CD4-positive, alpha-beta T cell (primary cell): ENCODE measurements at regions not wholly inside any gene's neighbourhood (a gene's known extent, or its start where the extent isn't known, plus 50 kb on each side); places are given as distances from the start of the nearest gene placed in this dataset.

Experiments
- ATAC-seq: fragments of 200-7000 bp; cut with Tn5 transposase; one replicate; pipeline ENCODE4 v1.10.0; 2022; ENCODE audit warnings: mild to moderate bottlenecking; ENCODE audit not compliant: poor library complexity
- CTCF ChIA-PET: fragments of 350-600 bp; sonication (Branson Sonifier 250); formaldehyde crosslinking; loops from one replicate; lab custom pipeline; 2021; ENCODE audit warnings: antibody characterized with exemption, inconsistent platforms; lab: Charles Lee
- POLR2A ChIA-PET: fragments of 350-600 bp; sonication (Branson Sonifier 250); formaldehyde crosslinking; loops from one replicate; lab custom pipeline; 2021; ENCODE audit warnings: antibody characterized with exemption, inconsistent platforms; lab: Charles Lee
- DNase-seq, 14 experiments: peaks; one replicate each; pipeline ENCODE4 v3.0.0-alpha.2; 2013 to 2020; ENCODE audit warnings: mixed read lengths in 2 of 14
- H3K27ac ChIP-seq, 2 donors: one replicate each; pipeline versions ENCODE4 v1.5.1 to v1.7.0; 2013; ENCODE audit warnings: low read length in 2 of 2, low read depth in 1 of 2, mild to moderate bottlenecking in 1 of 2
- H3K27me3 ChIP-seq, 2 experiments: 1 replicate in 1 of 2; 2 replicates in 1 of 2; pipeline versions ENCODE4 v1.6.1 to v1.7.0; 2013; ENCODE audit warnings: low read length in 2 of 2, control low read depth in 1 of 2, mild to moderate bottlenecking in 1 of 2, moderate library complexity in 1 of 2; ENCODE audit not compliant: insufficient read depth in 2 of 2, control insufficient read depth in 1 of 2
- H3K36me3 ChIP-seq: one replicate; pipeline ENCODE4 v1.6.1; 2013; ENCODE audit warnings: low read length, control low read depth; ENCODE audit not compliant: insufficient read depth
- H3K4me1 ChIP-seq: one replicate; pipeline ENCODE4 v1.6.1; 2013; ENCODE audit warnings: low read length, control low read depth; ENCODE audit not compliant: insufficient read depth
- H3K4me3 ChIP-seq: one replicate; pipeline ENCODE4 v1.5.1; 2013; ENCODE audit warnings: mild to moderate bottlenecking, low read length, moderate library complexity
- H3K9me3 ChIP-seq, 2 experiments: 1 replicate in 1 of 2; 2 replicates in 1 of 2; pipeline versions ENCODE4 v1.6.1 to v1.7.0; 2013; ENCODE audit warnings: low read length in 2 of 2, mild to moderate bottlenecking in 2 of 2, control low read depth in 1 of 2, moderate library complexity in 1 of 2; ENCODE audit not compliant: control insufficient read depth in 1 of 2, insufficient read depth in 1 of 2
- H3K27ac Mint-ChIP-seq: one replicate; pipeline ENCODE4 v1.8.0; 2020; ENCODE audit warnings: mixed read lengths
- H3K27me3 Mint-ChIP-seq: one replicate; pipeline ENCODE4 v1.8.0; 2021; ENCODE audit warnings: mixed read lengths
- H3K36me3 Mint-ChIP-seq: one replicate; pipeline ENCODE4 v1.8.0; 2021; ENCODE audit warnings: low read depth, mixed read lengths
- H3K4me1 Mint-ChIP-seq: one replicate; pipeline ENCODE4 v1.8.0; 2021; ENCODE audit warnings: low read depth, mixed read lengths
- H3K4me3 Mint-ChIP-seq: one replicate; pipeline ENCODE4 v1.8.0; 2020; ENCODE audit warnings: mild to moderate bottlenecking, mixed read lengths
- H3K9me3 Mint-ChIP-seq: one replicate; pipeline ENCODE4 v1.8.0; 2020; ENCODE audit warnings: mixed read lengths
- intact Hi-C, 2 experiments: fragments of 100-400 bp; cut with DNase I in 1 of 2; cut with micrococcal nuclease in 1 of 2; formaldehyde crosslinking; loops; one replicate each; pipeline versions ENCODE4 v1.15.1 to v1.9.0; 2023 to 2025; cut with DNase I, micrococcal nuclease
- TF ChIP-seq, protein P1 (sequence below): fragments of 200-600 bp; IDR thresholded peaks from one replicate; pipeline ENCODE4 v1.8.0; 2022; ENCODE audit warnings: antibody characterized with exemption, mild to moderate bottlenecking

DNA sequence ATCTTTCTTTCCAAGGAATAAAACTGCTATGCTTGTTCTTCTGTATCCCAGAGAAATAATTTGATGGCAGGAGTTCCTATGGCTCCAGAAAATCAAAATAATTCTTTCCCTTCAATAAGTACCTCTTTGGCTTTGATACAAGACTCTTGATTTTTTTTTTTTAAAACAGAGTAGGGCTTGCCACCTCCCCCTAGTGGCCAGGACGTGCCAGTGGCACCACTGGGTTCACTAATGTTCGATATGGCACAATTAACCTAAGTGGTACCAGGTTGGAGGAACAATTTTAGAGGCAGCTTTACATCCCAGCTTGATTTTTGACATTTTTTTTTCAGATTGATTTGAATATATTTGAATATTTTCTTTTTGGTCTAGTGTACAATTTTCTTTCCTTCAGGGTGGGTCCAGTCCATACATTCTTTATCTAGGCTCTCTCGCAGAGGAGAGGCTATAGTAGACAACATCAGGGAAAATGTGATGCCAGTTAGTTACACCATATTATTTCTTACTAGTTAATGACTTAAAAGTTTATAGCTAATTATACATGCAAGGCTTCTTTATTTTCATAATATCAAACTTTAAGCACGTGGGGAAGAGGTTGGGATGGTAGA, 330.9 kb downstream of the S1PR1 start:
- POLR2A ChIA-PET = no interaction called here
- intact Hi-C loops = loop anchor here in 1 of 2 experiments (1.0 kb wide), 1 partner anchor 258 kb away; no protein-coding TSS in a partner anchor
- ATAC-seq = peak; percentile 84

DNA sequence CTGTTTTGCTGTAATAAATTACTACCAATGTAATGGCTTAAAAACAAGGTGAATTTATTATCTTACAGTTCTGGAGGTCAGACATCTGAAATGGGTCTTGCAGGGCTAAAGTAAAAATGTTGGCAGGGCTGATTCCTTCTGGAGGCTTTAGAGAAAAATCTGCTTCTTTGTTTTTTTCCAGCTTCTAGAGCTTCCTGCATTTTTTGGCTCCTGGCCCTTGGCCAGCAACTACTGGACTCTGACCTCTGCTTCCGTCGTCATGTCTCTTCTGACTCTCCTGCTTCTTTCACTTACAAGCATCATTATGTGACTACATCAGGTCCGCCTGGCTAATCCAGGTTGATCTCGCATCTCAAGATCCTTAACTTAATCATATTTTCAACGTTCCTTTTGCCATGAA, 350.9 kb downstream of the S1PR1 start:
- ChIA-PET CTCF (no interaction called here), POLR2A (no interaction called here)
- Histone ChIP-seq H3K4me3 (no peak overlapping the region), H3K9me3 (no peaks in the 10 kb centered on the region), H3K4me1 (no peaks in the 10 kb centered on the region), H3K27me3 (peaks cover 0 to 9% of the 10 kb centered on the region in 2 experiments), H3K27ac (no peak overlapping the region), H3K36me3 (no peaks in the 10 kb centered on the region)
- Mint-ChIP-seq H3K36me3 (no peaks in the 10 kb centered on the region), H3K4me3 (no peak overlapping the region), H3K27me3 (peaks cover 40% of the 10 kb centered on the region), H3K4me1 (no peaks in the 10 kb centered on the region), H3K27ac (no peak overlapping the region), H3K9me3 (no peaks in the 10 kb centered on the region)
- ATAC-seq (no peak), DNase-seq (no peak)
- TF ChIP-seq, protein P1, sequence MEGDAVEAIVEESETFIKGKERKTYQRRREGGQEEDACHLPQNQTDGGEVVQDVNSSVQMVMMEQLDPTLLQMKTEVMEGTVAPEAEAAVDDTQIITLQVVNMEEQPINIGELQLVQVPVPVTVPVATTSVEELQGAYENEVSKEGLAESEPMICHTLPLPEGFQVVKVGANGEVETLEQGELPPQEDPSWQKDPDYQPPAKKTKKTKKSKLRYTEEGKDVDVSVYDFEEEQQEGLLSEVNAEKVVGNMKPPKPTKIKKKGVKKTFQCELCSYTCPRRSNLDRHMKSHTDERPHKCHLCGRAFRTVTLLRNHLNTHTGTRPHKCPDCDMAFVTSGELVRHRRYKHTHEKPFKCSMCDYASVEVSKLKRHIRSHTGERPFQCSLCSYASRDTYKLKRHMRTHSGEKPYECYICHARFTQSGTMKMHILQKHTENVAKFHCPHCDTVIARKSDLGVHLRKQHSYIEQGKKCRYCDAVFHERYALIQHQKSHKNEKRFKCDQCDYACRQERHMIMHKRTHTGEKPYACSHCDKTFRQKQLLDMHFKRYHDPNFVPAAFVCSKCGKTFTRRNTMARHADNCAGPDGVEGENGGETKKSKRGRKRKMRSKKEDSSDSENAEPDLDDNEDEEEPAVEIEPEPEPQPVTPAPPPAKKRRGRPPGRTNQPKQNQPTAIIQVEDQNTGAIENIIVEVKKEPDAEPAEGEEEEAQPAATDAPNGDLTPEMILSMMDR = no peak
- intact Hi-C loops = no loop called here

More for the DNA sequence above, 330.9 kb downstream of the S1PR1 start:
- H3K4me1 ChIP-seq = no peaks in the 10 kb centered on the region
- peak; percentile 9 to 63 (median 34) for DNase-seq
- CTCF ChIA-PET = interaction anchor here (0.7 to 1.5 kb wide), 4 partner anchors 14 to 430 kb away, joined by 3 read pairs; no protein-coding TSS in a partner anchor
- Mint-ChIP-seq H3K9me3 (peaks cover 2% of the 10 kb centered on the region), H3K4me1 (no peaks in the 10 kb centered on the region), H3K36me3 (no peaks in the 10 kb centered on the region), H3K4me3 (no peak overlapping the region), H3K27me3 (peaks cover 20% of the 10 kb centered on the region), H3K27ac (no peak overlapping the region)
- H3K4me3 ChIP-seq = no peak overlapping the region
- H3K9me3 ChIP-seq = no peaks in the 10 kb centered on the region
- TF ChIP-seq, protein P1 = peak; percentile 99
- no peak overlapping the region for H3K27ac ChIP-seq
- no peaks in the 10 kb centered on the region for H3K27me3 ChIP-seq
- H3K36me3 ChIP-seq = no peaks in the 10 kb centered on the region

DNA sequence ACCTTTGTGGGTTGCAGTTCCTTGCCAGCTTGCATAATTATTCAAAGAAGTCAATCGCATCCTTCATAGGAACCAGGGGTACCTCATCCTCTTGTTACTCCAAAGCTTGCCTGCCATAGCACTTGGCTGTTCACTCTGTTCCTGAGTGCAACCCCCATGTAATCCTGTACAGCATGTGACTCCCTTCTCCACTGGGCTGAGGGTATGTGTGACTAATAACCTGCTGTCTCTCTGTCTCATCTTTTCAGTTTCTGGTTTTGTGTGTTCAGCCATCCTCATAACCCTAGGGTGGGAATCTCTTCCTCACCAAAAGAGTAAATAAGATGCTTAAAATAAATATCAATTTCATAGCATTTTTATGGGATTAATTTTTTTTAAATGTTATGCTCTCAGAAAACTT, 351.9 kb downstream of the S1PR1 start:
- Mint-ChIP-seq H3K27ac (no peak overlapping the region), H3K4me1 (no peaks in the 10 kb centered on the region), H3K36me3 (no peaks in the 10 kb centered on the region), H3K9me3 (no peaks in the 10 kb centered on the region), H3K4me3 (no peak overlapping the region), H3K27me3 (peaks cover 35% of the 10 kb centered on the region)
- DNase-seq = no peak
- Histone ChIP-seq H3K36me3 (no peaks in the 10 kb centered on the region), H3K27me3 (peaks cover 0 to 9% of the 10 kb centered on the region in 2 experiments), H3K27ac (no peak overlapping the region), H3K9me3 (no peaks in the 10 kb centered on the region), H3K4me1 (no peaks in the 10 kb centered on the region), H3K4me3 (no peak overlapping the region)
- TF ChIP-seq, protein P1 = no peak
- ChIA-PET POLR2A (no interaction called here), CTCF (no interaction called here)
- intact Hi-C loops = no loop called here
- ATAC-seq = no peak
